Testis (tissue), 2 donors: ENCODE measurements at regions not wholly inside any gene's neighbourhood (a gene's known extent, or its start where the extent isn't known, plus 50 kb on each side); places are given as distances from the start of the nearest gene placed in this dataset.

Source experiments
- CTCF ChIP-seq, 3 experiments: fragments of 450-650 bp in 2 of 3; fragments of 200-600 bp in 1 of 3; sonication (generic) in 1 of 3; IDR thresholded peaks; one replicate each; pipeline ENCODE4 v1.5.1; 2016 to 2019; ENCODE audit warnings: antibody characterized with exemption in 3 of 3, mild to moderate bottlenecking in 2 of 3, moderate library complexity in 1 of 3
- POLR2A ChIP-seq: fragments of 450-650 bp; IDR thresholded peaks from one replicate; pipeline ENCODE4 v1.6.1; 2017; ENCODE audit warnings: antibody characterized with exemption, mild to moderate bottlenecking, moderate library complexity

GRCh38 chr2:71898851-71899681 is 248.6 kb downstream of the CYP26B1 start:
- TF ChIP-seq POLR2A (no peak), CTCF (IDR thresholded peaks at IDR 0.05) (no peak)
